ENCODE measurements at regions not wholly inside any gene's neighbourhood (a gene's known extent, or its start where the extent isn't known, plus 50 kb on each side); places are given as distances from the start of the nearest gene placed in this dataset.
A peak's percentile ranks its signal among the peaks of the same experiment; 100 is the strongest.

DNA sequence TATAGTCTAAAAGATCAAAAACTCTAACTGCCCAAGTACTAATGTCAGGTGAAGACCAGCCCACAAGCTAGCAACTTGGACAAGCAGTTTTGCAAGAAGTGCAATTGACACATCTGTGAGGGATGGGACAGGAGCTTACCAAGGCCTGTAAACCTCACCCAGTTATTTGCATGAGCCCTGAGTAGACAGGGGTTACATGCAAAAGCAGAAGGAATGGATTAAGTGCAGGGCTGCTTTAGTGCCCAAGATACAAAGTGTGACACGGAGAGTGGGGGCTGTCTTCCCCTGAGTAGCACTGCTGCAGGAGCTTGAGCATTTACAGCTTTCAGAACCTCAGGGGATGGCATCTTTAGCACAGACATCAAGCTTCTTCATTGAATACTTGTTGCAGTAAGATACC lies 286.7 kb downstream of the ELAVL2 start:
- Histone ChIP-seq H3K27ac (ENCODE audit: control insufficient read depth, insufficient read depth, low read length) (no peak overlapping the region), H3K9me3 (ENCODE audit: control insufficient read depth, low read depth, low read length) (no peaks in the 10 kb centered on the region), H2AFZ (ENCODE audit: control insufficient read depth, low read length) (no peak overlapping the region), H3K4me2 (ENCODE audit: control insufficient read depth, extremely low read depth, insufficient read depth, low read depth, low read length) (no peak overlapping the region), H3K9me1 (ENCODE audit: control insufficient read depth, extremely low read depth, insufficient read depth, low read length) (no peaks in the 10 kb centered on the region), H3K79me2 (ENCODE audit: control insufficient read depth, insufficient read depth, low read length) (no peaks in the 10 kb centered on the region), H3K9ac (ENCODE audit: control insufficient read depth, extremely low read depth, insufficient read depth, low read length) (no peak overlapping the region), H3K4me3 (ENCODE audit: control insufficient read depth in 2 of 3, extremely low read depth in 1 of 3, insufficient read depth in 2 of 3, low read depth in 1 of 3, low read length in 3 of 3) (no peak overlapping the region), H3K4me1 (ENCODE audit: control insufficient read depth, extremely low read depth, insufficient read depth, low read length) (peaks cover 10% of the 10 kb centered on the region), H3K36me3 (ENCODE audit: control insufficient read depth in 2 of 2, extremely low read depth in 1 of 2, insufficient read depth in 2 of 2, low read length in 2 of 2) (no peaks in the 10 kb centered on the region), H3K27me3 (ENCODE audit: control insufficient read depth, extremely low read depth, insufficient read depth, low read length) (no peaks in the 10 kb centered on the region), H4K20me1 (ENCODE audit: control insufficient read depth, extremely low read depth, insufficient read depth, low read length) (no peaks in the 10 kb centered on the region)
- TF ChIP-seq, protein P1, sequence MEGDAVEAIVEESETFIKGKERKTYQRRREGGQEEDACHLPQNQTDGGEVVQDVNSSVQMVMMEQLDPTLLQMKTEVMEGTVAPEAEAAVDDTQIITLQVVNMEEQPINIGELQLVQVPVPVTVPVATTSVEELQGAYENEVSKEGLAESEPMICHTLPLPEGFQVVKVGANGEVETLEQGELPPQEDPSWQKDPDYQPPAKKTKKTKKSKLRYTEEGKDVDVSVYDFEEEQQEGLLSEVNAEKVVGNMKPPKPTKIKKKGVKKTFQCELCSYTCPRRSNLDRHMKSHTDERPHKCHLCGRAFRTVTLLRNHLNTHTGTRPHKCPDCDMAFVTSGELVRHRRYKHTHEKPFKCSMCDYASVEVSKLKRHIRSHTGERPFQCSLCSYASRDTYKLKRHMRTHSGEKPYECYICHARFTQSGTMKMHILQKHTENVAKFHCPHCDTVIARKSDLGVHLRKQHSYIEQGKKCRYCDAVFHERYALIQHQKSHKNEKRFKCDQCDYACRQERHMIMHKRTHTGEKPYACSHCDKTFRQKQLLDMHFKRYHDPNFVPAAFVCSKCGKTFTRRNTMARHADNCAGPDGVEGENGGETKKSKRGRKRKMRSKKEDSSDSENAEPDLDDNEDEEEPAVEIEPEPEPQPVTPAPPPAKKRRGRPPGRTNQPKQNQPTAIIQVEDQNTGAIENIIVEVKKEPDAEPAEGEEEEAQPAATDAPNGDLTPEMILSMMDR (optimal IDR thresholded peaks at IDR 0.05 in 1 of 3, IDR thresholded peaks at IDR 0.05 in 1 of 3, conservative IDR thresholded peaks at IDR 0.05 in 1 of 3; ENCODE audit: extremely low read depth in 1 of 3, insufficient read depth in 2 of 3, low read length in 3 of 3): no peak
- no peak for TF ChIP-seq EZH2 (IDR thresholded peaks at IDR 0.05; ENCODE audit: low read length)
- DNase-seq (ENCODE audit: low read depth, low spot score): no peak
- dilution Hi-C loops (cut with MboI; ENCODE audit: extremely low pct_ligation_motif_present, low sequenced_read_pairs): no loop called here
- FAIRE-seq: no peak

DNA sequence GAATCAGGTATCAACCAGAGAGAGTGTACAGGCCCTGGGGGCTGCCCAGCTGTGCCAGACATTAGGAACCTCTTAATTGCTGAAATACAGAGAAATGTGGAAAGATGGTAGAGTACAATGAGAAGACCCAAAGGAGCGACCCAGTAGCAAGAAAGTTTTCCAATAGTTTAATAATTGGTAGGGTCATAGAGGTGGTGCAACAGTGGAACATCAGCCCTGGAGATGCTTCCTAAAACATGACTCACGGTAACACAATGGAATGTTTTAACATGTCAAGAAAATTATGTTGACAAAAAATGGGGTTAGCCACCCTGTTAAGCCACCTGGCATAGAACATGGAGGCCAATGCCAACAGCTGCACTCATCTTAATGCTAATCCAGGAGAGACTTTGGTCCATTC lies 284.1 kb downstream of the ELAVL2 start:
- TF ChIP-seq, protein P1 (optimal IDR thresholded peaks at IDR 0.05 in 1 of 3, IDR thresholded peaks at IDR 0.05 in 1 of 3, conservative IDR thresholded peaks at IDR 0.05 in 1 of 3; ENCODE audit: extremely low read depth in 1 of 3, insufficient read depth in 2 of 3, low read length in 3 of 3): no peak
- no peak for TF ChIP-seq EZH2 (IDR thresholded peaks at IDR 0.05; ENCODE audit: low read length)
- H3K27ac ChIP-seq (ENCODE audit: control insufficient read depth, insufficient read depth, low read length): no peak overlapping the region
- H2AFZ ChIP-seq (ENCODE audit: control insufficient read depth, low read length): no peak overlapping the region
- no peaks in the 10 kb centered on the region for H3K36me3 ChIP-seq (ENCODE audit: control insufficient read depth in 2 of 2, extremely low read depth in 1 of 2, insufficient read depth in 2 of 2, low read length in 2 of 2)
- dilution Hi-C loops (cut with MboI; ENCODE audit: extremely low pct_ligation_motif_present, low sequenced_read_pairs): no loop called here
- no peak overlapping the region for H3K4me3 ChIP-seq (ENCODE audit: control insufficient read depth in 2 of 3, extremely low read depth in 1 of 3, insufficient read depth in 2 of 3, low read depth in 1 of 3, low read length in 3 of 3)
- no peaks in the 10 kb centered on the region for H3K79me2 ChIP-seq (ENCODE audit: control insufficient read depth, insufficient read depth, low read length)
- no peak overlapping the region for H3K4me2 ChIP-seq (ENCODE audit: control insufficient read depth, extremely low read depth, insufficient read depth, low read depth, low read length)
- H3K9ac ChIP-seq (ENCODE audit: control insufficient read depth, extremely low read depth, insufficient read depth, low read length): no peak overlapping the region
- DNase-seq (ENCODE audit: low read depth, low spot score): no peak
- FAIRE-seq: peak; percentile 9
- no peaks in the 10 kb centered on the region for H3K27me3 ChIP-seq (ENCODE audit: control insufficient read depth, extremely low read depth, insufficient read depth, low read length)
- no peaks in the 10 kb centered on the region for H3K9me3 ChIP-seq (ENCODE audit: control insufficient read depth, low read depth, low read length)
- no peaks in the 10 kb centered on the region for H4K20me1 ChIP-seq (ENCODE audit: control insufficient read depth, extremely low read depth, insufficient read depth, low read length)
- no peaks in the 10 kb centered on the region for H3K9me1 ChIP-seq (ENCODE audit: control insufficient read depth, extremely low read depth, insufficient read depth, low read length)
- H3K4me1 ChIP-seq (ENCODE audit: control insufficient read depth, extremely low read depth, insufficient read depth, low read length): peaks cover 10% of the 10 kb centered on the region
